Keratinocyte (primary cell): ENCODE measurements at regions not wholly inside any gene's neighbourhood (a gene's known extent, or its start where the extent isn't known, plus 50 kb on each side); places are given as distances from the start of the nearest gene placed in this dataset.

Experiments used
- EZH2 ChIP-seq: IDR thresholded peaks from one replicate; pipeline ENCODE4 v1.6.1; 2012; ENCODE audit warnings: inconsistent platforms, mild to moderate bottlenecking, low read length, moderate library complexity
- TF ChIP-seq, protein P1 (sequence below), 3 experiments: IDR thresholded peaks in 1 of 3; conservative IDR thresholded peaks in 1 of 3; optimal IDR thresholded peaks in 1 of 3; 2 replicates in 2 of 3; 3 replicates in 1 of 3; pipeline versions ENCODE3 to v1.5.1; 2011; ENCODE audit warnings: low read length in 3 of 3, mild to moderate bottlenecking in 3 of 3, moderate library complexity in 2 of 3, control low read depth in 1 of 3, inconsistent platforms in 1 of 3; ENCODE audit not compliant: insufficient read depth in 2 of 3; ENCODE audit errors: extremely low read depth in 1 of 3

DNA sequence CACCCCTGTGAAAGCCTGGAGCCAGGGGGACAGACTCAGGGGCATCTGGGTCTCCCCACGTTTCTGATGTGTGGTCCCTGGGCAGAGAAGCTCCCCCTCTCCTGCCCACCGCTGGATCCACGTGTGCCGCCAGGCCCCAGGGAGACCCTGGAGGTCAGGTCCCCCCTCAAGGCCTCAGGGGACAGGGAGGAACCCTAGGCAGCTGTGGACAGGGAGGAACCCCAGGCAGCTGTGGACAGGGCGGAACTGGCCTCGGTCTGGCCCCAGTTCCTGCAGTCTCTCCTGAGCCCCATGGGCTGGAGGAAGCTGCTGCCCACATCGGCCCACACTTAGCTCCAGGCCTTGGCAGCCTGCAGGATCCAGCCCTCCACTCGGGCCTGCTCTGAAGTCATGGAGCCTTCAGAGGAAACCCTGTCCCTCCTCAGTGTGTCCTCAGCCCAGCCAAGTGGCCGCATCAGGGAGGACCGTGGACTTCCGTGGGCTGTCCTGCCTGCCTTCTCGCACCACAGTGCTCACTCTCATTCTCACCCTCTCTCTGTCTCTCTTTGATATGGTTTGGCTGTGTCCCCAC, 127.7 kb downstream of the BRD1 start:
- TF ChIP-seq, protein P1, sequence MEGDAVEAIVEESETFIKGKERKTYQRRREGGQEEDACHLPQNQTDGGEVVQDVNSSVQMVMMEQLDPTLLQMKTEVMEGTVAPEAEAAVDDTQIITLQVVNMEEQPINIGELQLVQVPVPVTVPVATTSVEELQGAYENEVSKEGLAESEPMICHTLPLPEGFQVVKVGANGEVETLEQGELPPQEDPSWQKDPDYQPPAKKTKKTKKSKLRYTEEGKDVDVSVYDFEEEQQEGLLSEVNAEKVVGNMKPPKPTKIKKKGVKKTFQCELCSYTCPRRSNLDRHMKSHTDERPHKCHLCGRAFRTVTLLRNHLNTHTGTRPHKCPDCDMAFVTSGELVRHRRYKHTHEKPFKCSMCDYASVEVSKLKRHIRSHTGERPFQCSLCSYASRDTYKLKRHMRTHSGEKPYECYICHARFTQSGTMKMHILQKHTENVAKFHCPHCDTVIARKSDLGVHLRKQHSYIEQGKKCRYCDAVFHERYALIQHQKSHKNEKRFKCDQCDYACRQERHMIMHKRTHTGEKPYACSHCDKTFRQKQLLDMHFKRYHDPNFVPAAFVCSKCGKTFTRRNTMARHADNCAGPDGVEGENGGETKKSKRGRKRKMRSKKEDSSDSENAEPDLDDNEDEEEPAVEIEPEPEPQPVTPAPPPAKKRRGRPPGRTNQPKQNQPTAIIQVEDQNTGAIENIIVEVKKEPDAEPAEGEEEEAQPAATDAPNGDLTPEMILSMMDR (optimal IDR thresholded peaks at IDR 0.05 in 1 of 3, IDR thresholded peaks at IDR 0.05 in 1 of 3, conservative IDR thresholded peaks at IDR 0.05 in 1 of 3; ENCODE audit: extremely low read depth in 1 of 3, insufficient read depth in 2 of 3, low read length in 3 of 3), result no peak
- no peak for TF ChIP-seq EZH2
